ENCODE measurements at regions not wholly inside any gene's neighbourhood (a gene's known extent, or its start where the extent isn't known, plus 50 kb on each side); places are given as distances from the start of the nearest gene placed in this dataset.

GRCh38 chr1:29879217-29879616 lies 642.9 kb downstream of the PTPRU start:
- DNase-seq (ENCODE audit: low read depth in 2 of 2): no peak

GRCh38 chr1:29878501-29878900 lies 642.2 kb downstream of the PTPRU start:
- no peak for DNase-seq (ENCODE audit: low read depth in 2 of 2)

GRCh38 chr1:29876902-29877301 lies 640.6 kb downstream of the PTPRU start:
- DNase-seq (ENCODE audit: low read depth in 2 of 2): no peak

- DNase-seq (ENCODE audit: low read depth in 2 of 2): no peak
Observed at GRCh38 chr1:29876441-29876840, 640.1 kb downstream of the PTPRU start.

- DNase-seq (ENCODE audit: low read depth in 2 of 2): no peak
Observed at GRCh38 chr1:29875557-29876028, 639.3 kb downstream of the PTPRU start.

- DNase-seq (ENCODE audit: low read depth in 2 of 2): no peak
Observed at GRCh38 chr1:29870621-29871020, 634.3 kb downstream of the PTPRU start.

- no peak for DNase-seq (ENCODE audit: low read depth in 2 of 2)
Observed at GRCh38 chr1:29869802-29870201, 633.5 kb downstream of the PTPRU start.

GRCh38 chr1:29868944-29869343 lies 632.6 kb downstream of the PTPRU start:
- DNase-seq (ENCODE audit: low read depth in 2 of 2): no peak

- no peak for DNase-seq (ENCODE audit: low read depth in 2 of 2)
Observed at GRCh38 chr1:29868096-29868495, 631.8 kb downstream of the PTPRU start.

- no peak for DNase-seq (ENCODE audit: low read depth in 2 of 2)
Observed at GRCh38 chr1:29865051-29865450, 628.7 kb downstream of the PTPRU start.

GRCh38 chr1:29864431-29865022 lies 628.2 kb downstream of the PTPRU start:
- DNase-seq (ENCODE audit: low read depth in 2 of 2): no peak

GRCh38 chr1:29861922-29862321 lies 625.6 kb downstream of the PTPRU start:
- DNase-seq (ENCODE audit: low read depth in 2 of 2): no peak

GRCh38 chr1:29861446-29861845 lies 625.1 kb downstream of the PTPRU start:
- DNase-seq (ENCODE audit: low read depth in 2 of 2): no peak

GRCh38 chr1:29860681-29861080 lies 624.4 kb downstream of the PTPRU start:
- DNase-seq (ENCODE audit: low read depth in 2 of 2): no peak

GRCh38 chr1:29860056-29860455 lies 623.7 kb downstream of the PTPRU start:
- DNase-seq (ENCODE audit: low read depth in 2 of 2): no peak

GRCh38 chr1:29859126-29859525 lies 622.8 kb downstream of the PTPRU start:
- DNase-seq (ENCODE audit: low read depth in 2 of 2): no peak

- DNase-seq (ENCODE audit: low read depth in 2 of 2): no peak
Observed at GRCh38 chr1:29858646-29859045, 622.3 kb downstream of the PTPRU start.

- no peak for DNase-seq (ENCODE audit: low read depth in 2 of 2)
Observed at GRCh38 chr1:29856340-29857114, 620.2 kb downstream of the PTPRU start.

- no peak for DNase-seq (ENCODE audit: low read depth in 2 of 2)
Observed at GRCh38 chr1:29855561-29856160, 619.3 kb downstream of the PTPRU start.

- no peak for DNase-seq (ENCODE audit: low read depth in 2 of 2)
Observed at GRCh38 chr1:29854700-29855276, 618.5 kb downstream of the PTPRU start.

GRCh38 chr1:29853716-29854330 lies 617.5 kb downstream of the PTPRU start:
- DNase-seq (ENCODE audit: low read depth in 2 of 2): no peak

GRCh38 chr1:29852248-29852647 lies 615.9 kb downstream of the PTPRU start:
- no peak for DNase-seq (ENCODE audit: low read depth in 2 of 2)
